ENCODE measurements at regions not wholly inside any gene's neighbourhood (a gene's known extent, or its start where the extent isn't known, plus 50 kb on each side); places are given as distances from the start of the nearest gene placed in this dataset.

- TF ChIP-seq CTCF (IDR thresholded peaks at IDR 0.05; ENCODE audit: insufficient read depth, low read depth, low read length), result no peak
- no peak overlapping the region for H3K4me3 ChIP-seq (ENCODE audit: low read depth, low read length)
- no peak for DNase-seq (ENCODE audit: low read depth)
These were observed 233.5 kb upstream of the PCSK5 start for GRCh38 chr9:75657015-75657414.

- no peak for DNase-seq (ENCODE audit: low read depth)
- no peak for TF ChIP-seq CTCF (IDR thresholded peaks at IDR 0.05; ENCODE audit: insufficient read depth, low read depth, low read length)
- no peak overlapping the region for H3K4me3 ChIP-seq (ENCODE audit: low read depth, low read length)
These were observed 232.1 kb upstream of the PCSK5 start for GRCh38 chr9:75658301-75658905.

- DNase-seq (ENCODE audit: low read depth), result no peak
- no peak for TF ChIP-seq CTCF (IDR thresholded peaks at IDR 0.05; ENCODE audit: insufficient read depth, low read depth, low read length)
- H3K4me3 ChIP-seq (ENCODE audit: low read depth, low read length), result no peak overlapping the region
These were observed 225.9 kb upstream of the PCSK5 start for GRCh38 chr9:75664597-75664996.

- no peak for DNase-seq (ENCODE audit: low read depth)
- H3K4me3 ChIP-seq (ENCODE audit: low read depth, low read length), result no peak overlapping the region
- no peak for TF ChIP-seq CTCF (IDR thresholded peaks at IDR 0.05; ENCODE audit: insufficient read depth, low read depth, low read length)
These were observed 223.5 kb upstream of the PCSK5 start for GRCh38 chr9:75666856-75667554.

- H3K4me3 ChIP-seq (ENCODE audit: low read depth, low read length), result no peak overlapping the region
- no peak for TF ChIP-seq CTCF (IDR thresholded peaks at IDR 0.05; ENCODE audit: insufficient read depth, low read depth, low read length)
- no peak for DNase-seq (ENCODE audit: low read depth)
These were observed 220.8 kb upstream of the PCSK5 start for GRCh38 chr9:75669721-75670120.

GRCh38 chr9:75671354-75671753, 219.1 kb upstream of the PCSK5 start:
- DNase-seq (ENCODE audit: low read depth), result no peak
- no peak overlapping the region for H3K4me3 ChIP-seq (ENCODE audit: low read depth, low read length)
- no peak for TF ChIP-seq CTCF (IDR thresholded peaks at IDR 0.05; ENCODE audit: insufficient read depth, low read depth, low read length)

Data from fibroblast of villous mesenchyme (primary cell).